HL-60 (cell line): ENCODE measurements at regions not wholly inside any gene's neighbourhood (a gene's known extent, or its start where the extent isn't known, plus 50 kb on each side); places are given as distances from the start of the nearest gene placed in this dataset.
"Not testable (repeated sequence)": the region's sequence is repeated elsewhere in the genome, so short reads cannot be mapped to it uniquely, and the experiment has no call there.

Experiments used
- DNase-seq, 2 experiments: peaks; one replicate each; pipeline ENCODE4 v3.0.0-alpha.2; 2010 to 2020; ENCODE audit warnings: low read depth in 1 of 2, low spot score in 1 of 2
- H3K27ac ChIP-seq: fragments of 250-450 bp; sonication (Bioruptor Pico); replicated peaks from 2 replicates; pipeline ENCODE4 v1.5.1; 2020; ENCODE audit warnings: mild to moderate bottlenecking, moderate library complexity
- H3K27me3 ChIP-seq: fragments of 250-450 bp; sonication (Bioruptor Pico); 2 replicates; pipeline ENCODE4 v1.5.1; 2021; ENCODE audit warnings: mild to moderate bottlenecking, moderate library complexity; ENCODE audit not compliant: insufficient read depth, poor library complexity, severe bottlenecking
- H3K4me3 ChIP-seq: replicated peaks from 2 replicates; pipeline ENCODE4 v1.5.1; 2011; ENCODE audit warnings: mild to moderate bottlenecking, control low read depth, low read length; ENCODE audit not compliant: insufficient read depth
- GABPA ChIP-seq: IDR thresholded peaks from 2 replicates; pipeline ENCODE4 v1.6.1; 2012; ENCODE audit warnings: low read depth
- POLR2AphosphoS5 ChIP-seq: IDR thresholded peaks from 2 replicates; pipeline ENCODE4 v1.6.1; 2012; ENCODE audit warnings: low read depth
- REST ChIP-seq: IDR thresholded peaks from 2 replicates; pipeline ENCODE4 v1.6.1; 2012; ENCODE audit warnings: low read depth; ENCODE audit not compliant: insufficient replicate concordance
- SPI1 ChIP-seq: IDR thresholded peaks from 2 replicates; pipeline ENCODE4 v1.6.1; 2012; ENCODE audit warnings: low read depth, mild to moderate bottlenecking, borderline replicate concordance
- TF ChIP-seq, protein P1 (sequence below): IDR thresholded peaks from one replicate; pipeline ENCODE4 v1.5.1; 2011; ENCODE audit warnings: low read length, control low read depth, inconsistent platforms; ENCODE audit not compliant: insufficient read depth

DNA sequence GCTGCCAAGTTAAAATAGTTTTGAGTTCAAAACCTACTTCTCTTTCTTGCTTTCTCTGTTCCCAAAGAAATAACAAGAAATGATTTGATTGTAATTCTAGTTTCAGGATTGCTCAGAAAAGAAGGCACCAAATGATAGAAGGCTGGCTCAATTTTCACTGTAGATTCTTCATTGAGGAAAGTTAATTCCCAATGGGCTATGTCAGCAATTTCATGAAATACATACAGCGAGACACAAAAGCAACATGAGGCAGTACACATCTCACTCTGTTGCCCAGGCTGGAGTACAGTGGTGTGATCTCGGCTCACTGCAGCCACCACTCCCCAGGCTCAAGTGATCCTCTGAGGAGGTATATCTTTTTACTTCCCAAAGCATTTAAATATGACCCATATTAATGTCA is 1659.9 kb upstream of the C9orf72 start:
- Histone ChIP-seq H3K27me3 (no peaks in the 10 kb centered on the region), H3K27ac (no peak overlapping the region), H3K4me3 (no peak overlapping the region)
- no peak for DNase-seq
- TF ChIP-seq, protein P1, sequence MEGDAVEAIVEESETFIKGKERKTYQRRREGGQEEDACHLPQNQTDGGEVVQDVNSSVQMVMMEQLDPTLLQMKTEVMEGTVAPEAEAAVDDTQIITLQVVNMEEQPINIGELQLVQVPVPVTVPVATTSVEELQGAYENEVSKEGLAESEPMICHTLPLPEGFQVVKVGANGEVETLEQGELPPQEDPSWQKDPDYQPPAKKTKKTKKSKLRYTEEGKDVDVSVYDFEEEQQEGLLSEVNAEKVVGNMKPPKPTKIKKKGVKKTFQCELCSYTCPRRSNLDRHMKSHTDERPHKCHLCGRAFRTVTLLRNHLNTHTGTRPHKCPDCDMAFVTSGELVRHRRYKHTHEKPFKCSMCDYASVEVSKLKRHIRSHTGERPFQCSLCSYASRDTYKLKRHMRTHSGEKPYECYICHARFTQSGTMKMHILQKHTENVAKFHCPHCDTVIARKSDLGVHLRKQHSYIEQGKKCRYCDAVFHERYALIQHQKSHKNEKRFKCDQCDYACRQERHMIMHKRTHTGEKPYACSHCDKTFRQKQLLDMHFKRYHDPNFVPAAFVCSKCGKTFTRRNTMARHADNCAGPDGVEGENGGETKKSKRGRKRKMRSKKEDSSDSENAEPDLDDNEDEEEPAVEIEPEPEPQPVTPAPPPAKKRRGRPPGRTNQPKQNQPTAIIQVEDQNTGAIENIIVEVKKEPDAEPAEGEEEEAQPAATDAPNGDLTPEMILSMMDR, result no peak
- no peak for TF ChIP-seq GABPA
- no peak for TF ChIP-seq REST
- TF ChIP-seq SPI1, result no peak
- no peak for TF ChIP-seq POLR2AphosphoS5

- no peak for DNase-seq
- TF ChIP-seq POLR2AphosphoS5 (no peak), GABPA (no peak), SPI1 (no peak), REST (no peak)
- TF ChIP-seq, protein P1, result no peak
- Histone ChIP-seq H3K27ac (no peak overlapping the region), H3K27me3 (no peaks in the 10 kb centered on the region), H3K4me3 (no peak overlapping the region)
Measured at GRCh38 chr9:29241320-29241719, 1668.0 kb upstream of the C9orf72 start.

GRCh38 chr9:29245351-29245750 is 1672.1 kb upstream of the C9orf72 start:
- Histone ChIP-seq H3K27me3 (no peaks in the 10 kb centered on the region), H3K27ac (no peak overlapping the region), H3K4me3 (no peak overlapping the region)
- DNase-seq, result no peak
- TF ChIP-seq SPI1, result no peak
- TF ChIP-seq, protein P1, result no peak
- no peak for TF ChIP-seq REST
- no peak for TF ChIP-seq GABPA
- no peak for TF ChIP-seq POLR2AphosphoS5

- not testable (repeated sequence) for DNase-seq, H3K27me3 ChIP-seq, H3K4me3 ChIP-seq, H3K27ac ChIP-seq
Measured at GRCh38 chr9:29270400-29270799, 1697.1 kb upstream of the C9orf72 start.
